Prostate gland (tissue), 2 donors: ENCODE measurements at regions not wholly inside any gene's neighbourhood (a gene's known extent, or its start where the extent isn't known, plus 50 kb on each side); places are given as distances from the start of the nearest gene placed in this dataset.

ENCODE experiments used
- CTCF ChIP-seq, 4 experiments: fragments of 200-600 bp in 2 of 4; fragments of 450-650 bp in 2 of 4; sonication (generic) in 2 of 4; IDR thresholded peaks; 1 replicate in 3 of 4; 2 replicates in 1 of 4; pipeline ENCODE4 v1.5.1; 2016 to 2019; ENCODE audit warnings: antibody characterized with exemption in 4 of 4, mild to moderate bottlenecking in 2 of 4, moderate library complexity in 2 of 4
- POLR2A ChIP-seq: fragments of 450-650 bp; IDR thresholded peaks from one replicate; pipeline ENCODE4 v1.6.1; 2016; ENCODE audit warnings: antibody characterized with exemption, mild to moderate bottlenecking
- POLR2AphosphoS5 ChIP-seq: sonication (generic); formaldehyde crosslinking; IDR thresholded peaks from one replicate; pipeline ENCODE4 v1.6.1; 2017; ENCODE audit warnings: antibody characterized with exemption

- TF ChIP-seq CTCF (IDR thresholded peaks at IDR 0.05) (no peak), POLR2AphosphoS5 (no peak), POLR2A (no peak)
Measured at GRCh38 chr6:167405778-167406532, 81.1 kb downstream of the TTLL2 start.
